BE2C (cell line): ENCODE measurements at regions not wholly inside any gene's neighbourhood (a gene's known extent, or its start where the extent isn't known, plus 50 kb on each side); places are given as distances from the start of the nearest gene placed in this dataset.

Source experiments
- DNase-seq: peaks from one replicate; pipeline ENCODE4 v3.0.0-alpha.2; 2020
- H3K27me3 ChIP-seq: fragments of 250-450 bp; sonication (Bioruptor Pico); 2 replicates; pipeline ENCODE4 v1.5.1; 2020; ENCODE audit warnings: mild to moderate bottlenecking
- H3K36me3 ChIP-seq: fragments of 250-450 bp; sonication (Bioruptor Pico); 2 replicates; pipeline ENCODE4 v1.5.1; 2020; ENCODE audit warnings: mild to moderate bottlenecking
- H3K4me1 ChIP-seq: fragments of 250-450 bp; sonication (Bioruptor Pico); 2 replicates; pipeline ENCODE4 v1.5.1; 2020
- H3K4me3 ChIP-seq: 2 replicates; pipeline ENCODE4 v1.5.1; 2011; ENCODE audit warnings: low read depth, low read length
- H3K9me3 ChIP-seq: fragments of 250-450 bp; sonication (Bioruptor Pico); 2 replicates; pipeline ENCODE4 v1.5.1; 2020
- CTCF ChIP-seq: IDR thresholded peaks from 2 replicates; pipeline ENCODE4 v1.5.1; 2012; ENCODE audit warnings: mild to moderate bottlenecking, low read depth, low read length

- Histone ChIP-seq H3K9me3 (no peaks in the 10 kb centered on the region), H3K4me1 (peaks cover 4% of the 10 kb centered on the region), H3K36me3 (no peaks in the 10 kb centered on the region), H3K27me3 (no peaks in the 10 kb centered on the region), H3K4me3 (no peak overlapping the region)
- TF ChIP-seq CTCF = no peak
- DNase-seq = no peak
Observed at GRCh38 chr16:24667244-24667764, 62.1 kb upstream of the TNRC6A start.

GRCh38 chr16:24668481-24669061 is 60.9 kb upstream of the TNRC6A start:
- H3K4me1 ChIP-seq = peaks cover 4% of the 10 kb centered on the region
- no peak for DNase-seq
- H3K9me3 ChIP-seq = no peaks in the 10 kb centered on the region
- no peaks in the 10 kb centered on the region for H3K27me3 ChIP-seq
- no peaks in the 10 kb centered on the region for H3K36me3 ChIP-seq
- no peak overlapping the region for H3K4me3 ChIP-seq
- no peak for TF ChIP-seq CTCF

- TF ChIP-seq CTCF = no peak
- Histone ChIP-seq H3K36me3 (no peaks in the 10 kb centered on the region), H3K4me1 (peaks cover 4% of the 10 kb centered on the region), H3K27me3 (no peaks in the 10 kb centered on the region), H3K9me3 (no peaks in the 10 kb centered on the region), H3K4me3 (peak overlapping the region; percentile 59)
- DNase-seq = peak; percentile 83
Observed at GRCh38 chr16:24670623-24671454, 58.6 kb upstream of the TNRC6A start.

- no peak for TF ChIP-seq CTCF
- Histone ChIP-seq H3K27me3 (no peaks in the 10 kb centered on the region), H3K36me3 (no peaks in the 10 kb centered on the region)
Observed at GRCh38 chr16:24671455-24671954, 57.9 kb upstream of the TNRC6A start.

GRCh38 chr16:24673155-24673554 is 56.3 kb upstream of the TNRC6A start:
- H3K36me3 ChIP-seq = no peaks in the 10 kb centered on the region
- H3K4me3 ChIP-seq = no peak overlapping the region
- no peaks in the 10 kb centered on the region for H3K27me3 ChIP-seq
- H3K9me3 ChIP-seq = no peaks in the 10 kb centered on the region
- no peak for TF ChIP-seq CTCF
- peaks cover 4% of the 10 kb centered on the region for H3K4me1 ChIP-seq
- no peak for DNase-seq

More at GRCh38 chr16:24671455-24671954, 57.9 kb upstream of the TNRC6A start:
- peaks cover 4% of the 10 kb centered on the region for H3K4me1 ChIP-seq
- no peaks in the 10 kb centered on the region for H3K9me3 ChIP-seq
- no peak for DNase-seq
- H3K4me3 ChIP-seq = peak overlapping the region; percentile 59; the same call in 1 of the 2 replicates
